Cardiac fibroblast (primary cell): ENCODE measurements at regions not wholly inside any gene's neighbourhood (a gene's known extent, or its start where the extent isn't known, plus 50 kb on each side); places are given as distances from the start of the nearest gene placed in this dataset.

Experiments used
- DNase-seq, 2 donors: peaks; one replicate each; pipeline versions ENCODE4 v3.0.0 to v3.0.0-alpha.2; 2010; ENCODE audit warnings: low read depth in 2 of 2
- H3K4me3 ChIP-seq, 2 donors: replicated peaks in 1 of 2; 1 replicate in 1 of 2; 2 replicates in 1 of 2; pipeline ENCODE4 v1.5.1; 2011; ENCODE audit warnings: low read depth in 2 of 2, low read length in 2 of 2, mild to moderate bottlenecking in 2 of 2, moderate library complexity in 1 of 2
- CTCF ChIP-seq: IDR thresholded peaks from one replicate; pipeline ENCODE4 v1.5.1; 2011; ENCODE audit warnings: low read depth, mild to moderate bottlenecking, low read length, inconsistent platforms

GRCh38 chr15:70379938-70380883 lies 282.5 kb upstream of the TLE3 start:
- no peak for TF ChIP-seq CTCF
- H3K4me3 ChIP-seq = no peak overlapping the region
- DNase-seq = no peak

GRCh38 chr15:70379134-70379533 lies 281.4 kb upstream of the TLE3 start:
- no peak for TF ChIP-seq CTCF
- H3K4me3 ChIP-seq = no peak overlapping the region
- DNase-seq = no peak

- no peak overlapping the region for H3K4me3 ChIP-seq
- no peak for DNase-seq
- TF ChIP-seq CTCF = no peak
Measured at GRCh38 chr15:70378126-70379031, 280.7 kb upstream of the TLE3 start.

- peak; percentile 56 to 71 for DNase-seq
- peak overlapping the region in 1 of 2 donors; percentile 2 for H3K4me3 ChIP-seq
- no peak for TF ChIP-seq CTCF
Measured at GRCh38 chr15:70376929-70377691, 279.4 kb upstream of the TLE3 start.

- H3K4me3 ChIP-seq = no peak overlapping the region
- DNase-seq = peak in 1 of 2 donors; percentile 5
- TF ChIP-seq CTCF = no peak
Measured at GRCh38 chr15:70376031-70376928, 278.6 kb upstream of the TLE3 start.
